HCT116 (cell line): ENCODE measurements at regions not wholly inside any gene's neighbourhood (a gene's known extent, or its start where the extent isn't known, plus 50 kb on each side); places are given as distances from the start of the nearest gene placed in this dataset.

Experiments
- ATAC-seq: fragments of 200-7000 bp; cut with Tn5 transposase; 2 replicates; pipeline ENCODE4 v1.9.1; 2020; ENCODE audit warnings: mild to moderate bottlenecking, moderate library complexity
- BruUV-seq: library from RNA; stranded (reverse); fragments of 400-500 nt; replicated peaks from 2 replicates; lab custom pipeline; 2021; lab: Mats Ljungman, UMichigan
- CTCF ChIA-PET: fragments of 300-600 bp; sonication (Branson Sonifier 250); formaldehyde crosslinking; loops from one replicate; lab custom pipeline; 2021; ENCODE audit warnings: antibody characterized with exemption; lab: Charles Lee
- POLR2A ChIA-PET: fragments of 300-600, 350-600 bp; sonication (Branson Sonifier 250); formaldehyde crosslinking; loops from one replicate; lab custom pipeline; 2021; ENCODE audit warnings: antibody characterized with exemption; lab: Charles Lee
- RAD21 ChIA-PET, 2 experiments: fragments of 300-600 bp; sonication (Branson Sonifier 250); formaldehyde crosslinking; loops; one replicate each; lab custom pipeline; 2023; ENCODE audit warnings: low total read pairs in 2 of 2; ENCODE audit not compliant: uncharacterized antibody in 2 of 2, unreplicated experiment in 2 of 2, low non-redundant PET in 1 of 2; lab: Charles Lee
- DNase-seq: peaks from one replicate; pipeline ENCODE4 v3.0.0-alpha.2; 2010; ENCODE audit warnings: low read depth, low spot score
- H2AFZ ChIP-seq: fragments of 200-600 bp; shearing (Covaris generic), sonication (generic); 2 replicates; pipeline ENCODE4 v1.6.1; 2017; ENCODE audit warnings: low read depth, mixed run types, mixed read lengths, antibody characterized with exemption, low read length; ENCODE audit not compliant: poor library complexity, severe bottlenecking
- H3K27ac ChIP-seq: 2 replicates; pipeline ENCODE4 v1.5.1; 2012; ENCODE audit warnings: low read depth, low read length
- H3K27me3 ChIP-seq: fragments of 200-600 bp; sonication (generic); 2 replicates; pipeline ENCODE4 v1.6.1; 2016; ENCODE audit warnings: mixed run types, low read length, mixed read lengths; ENCODE audit not compliant: insufficient read depth
- H3K36me3 ChIP-seq, 2 experiments: fragments of 200-500 bp in 1 of 2; fragments of 200-600 bp in 1 of 2; sonication (Bioruptor generic) in 1 of 2; sonication (generic) in 1 of 2; 2 replicates each; pipeline versions ENCODE4 v1.5.1 to v1.6.1; 2014 to 2016; ENCODE audit warnings: low read length in 2 of 2, inconsistent platforms in 1 of 2, mixed read lengths in 1 of 2, mixed run types in 1 of 2; ENCODE audit not compliant: insufficient read depth in 2 of 2, control insufficient read depth in 1 of 2
- H3K4me1 ChIP-seq, 2 experiments: fragments of 200-600 bp in 1 of 2; sonication (generic) in 1 of 2; 2 replicates each; pipeline versions ENCODE4 v1.5.1 to v1.6.1; 2012 to 2017; ENCODE audit warnings: low read length in 2 of 2, inconsistent platforms in 1 of 2, mild to moderate bottlenecking in 1 of 2, mixed read lengths in 1 of 2, mixed run types in 1 of 2, moderate library complexity in 1 of 2; ENCODE audit not compliant: insufficient read depth in 2 of 2, control insufficient read depth in 1 of 2
- H3K4me2 ChIP-seq: fragments of 200-600 bp; sonication (generic); 2 replicates; pipeline ENCODE4 v1.6.1; 2017; ENCODE audit warnings: mixed run types, low read length, mixed read lengths
- H3K4me3 ChIP-seq, 2 experiments: fragments of 200-600 bp in 1 of 2; sonication (generic) in 1 of 2; replicated peaks in 1 of 2; 2 replicates each; pipeline ENCODE4 v1.5.1; 2011 to 2016; ENCODE audit warnings: low read length in 2 of 2, control low read depth in 1 of 2, low read depth in 1 of 2, mild to moderate bottlenecking in 1 of 2, mixed read lengths in 1 of 2, mixed run types in 1 of 2
- H3K79me2 ChIP-seq: fragments of 200-600 bp; sonication (generic); 2 replicates; pipeline ENCODE4 v1.6.1; 2017; ENCODE audit warnings: mild to moderate bottlenecking, mixed run types, low read length, moderate library complexity, mixed read lengths; ENCODE audit not compliant: insufficient read depth
- H3K9ac ChIP-seq: fragments of 200-600 bp; sonication (generic); 2 replicates; pipeline ENCODE4 v1.6.1; 2016; ENCODE audit warnings: low read length, mixed read lengths
- H3K9me2 ChIP-seq: fragments of 200-600 bp; sonication (generic), shearing (Covaris generic); 2 replicates; pipeline ENCODE4 v1.6.1; 2017; ENCODE audit warnings: mixed run types, mild to moderate bottlenecking, moderate library complexity; ENCODE audit not compliant: insufficient read depth
- H3K9me3 ChIP-seq, 2 experiments: fragments of 200-500 bp in 1 of 2; fragments of 200-600 bp in 1 of 2; sonication (Bioruptor generic) in 1 of 2; sonication (generic) in 1 of 2; 2 replicates each; pipeline ENCODE4 v1.6.1; 2014 to 2017; ENCODE audit warnings: low read length in 2 of 2, mixed read lengths in 2 of 2, inconsistent platforms in 1 of 2, low read depth in 1 of 2, mild to moderate bottlenecking in 1 of 2, mixed run types in 1 of 2, moderate library complexity in 1 of 2; ENCODE audit not compliant: control insufficient read depth in 1 of 2, insufficient read depth in 1 of 2
- H4K20me1 ChIP-seq: fragments of 200-600 bp; sonication (generic), shearing (Covaris generic); 2 replicates; pipeline ENCODE4 v1.6.1; 2017; ENCODE audit warnings: mixed run types, mild to moderate bottlenecking, moderate library complexity; ENCODE audit not compliant: insufficient read depth
- CEBPB ChIP-seq: IDR thresholded peaks from 2 replicates; pipeline ENCODE4 v1.6.1; 2012; ENCODE audit warnings: low read depth
- POLR2AphosphoS5 ChIP-seq: IDR thresholded peaks from 2 replicates; pipeline ENCODE4 v1.6.1; 2011; ENCODE audit warnings: mild to moderate bottlenecking, low read depth, low read length, moderate library complexity
- REST ChIP-seq: IDR thresholded peaks from 2 replicates; pipeline ENCODE4 v1.6.1; 2012; ENCODE audit warnings: low read depth
- YY1 ChIP-seq: IDR thresholded peaks from 2 replicates; pipeline ENCODE4 v1.6.1; 2011; ENCODE audit warnings: low read length, low read depth, moderate library complexity, mild to moderate bottlenecking; ENCODE audit not compliant: insufficient replicate concordance; ENCODE audit errors: extremely low read depth
- ZNF274 ChIP-seq: fragments of 200-500 bp; sonication (Bioruptor generic); IDR thresholded peaks from 2 replicates; pipeline ENCODE4 v1.6.1; 2014; ENCODE audit warnings: mild to moderate bottlenecking, low read depth, low read length, inconsistent platforms
- intact Hi-C: fragments of 100-400 bp; cut with micrococcal nuclease; formaldehyde crosslinking; loops from 2 replicates; pipeline ENCODE4 v1.10.0; 2022

GRCh38 chr3:25906132-25906906, 116.4 kb downstream of the OXSM start:
- ATAC-seq, result no peak
- CTCF ChIA-PET, result no interaction called here

More at GRCh38 chr3:25906132-25906906, 116.4 kb downstream of the OXSM start:
- H3K27me3 ChIP-seq, result peaks cover 35% of the 10 kb centered on the region
- no peaks in the 10 kb centered on the region for H3K36me3 ChIP-seq
- H3K9me3 ChIP-seq, result no peaks in the 10 kb centered on the region
- no peaks in the 10 kb centered on the region for H3K79me2 ChIP-seq
- no peaks in the 10 kb centered on the region for H3K9me2 ChIP-seq
- no peak overlapping the region for H3K4me3 ChIP-seq
- no peak overlapping the region for H3K27ac ChIP-seq
- H4K20me1 ChIP-seq, result no peaks in the 10 kb centered on the region
- H2AFZ ChIP-seq, result no peak overlapping the region
- intact Hi-C loops, result no loop called here
- DNase-seq, result no peak
- ChIA-PET RAD21 (no interaction called here), POLR2A (no interaction called here)
- no peak overlapping the region for H3K4me2 ChIP-seq
- H3K9ac ChIP-seq, result no peak overlapping the region
- no TSS peak for BruUV-seq
- TF ChIP-seq ZNF274 (no peak), CEBPB (no peak), REST (no peak), POLR2AphosphoS5 (no peak), YY1 (no peak)
- H3K4me1 ChIP-seq, result no peaks in the 10 kb centered on the region
